ENCODE measurements at regions not wholly inside any gene's neighbourhood (a gene's known extent, or its start where the extent isn't known, plus 50 kb on each side); places are given as distances from the start of the nearest gene placed in this dataset.
"Not testable (repeated sequence)": the region's sequence is repeated elsewhere in the genome, so short reads cannot be mapped to it uniquely, and the experiment has no call there.

DNA sequence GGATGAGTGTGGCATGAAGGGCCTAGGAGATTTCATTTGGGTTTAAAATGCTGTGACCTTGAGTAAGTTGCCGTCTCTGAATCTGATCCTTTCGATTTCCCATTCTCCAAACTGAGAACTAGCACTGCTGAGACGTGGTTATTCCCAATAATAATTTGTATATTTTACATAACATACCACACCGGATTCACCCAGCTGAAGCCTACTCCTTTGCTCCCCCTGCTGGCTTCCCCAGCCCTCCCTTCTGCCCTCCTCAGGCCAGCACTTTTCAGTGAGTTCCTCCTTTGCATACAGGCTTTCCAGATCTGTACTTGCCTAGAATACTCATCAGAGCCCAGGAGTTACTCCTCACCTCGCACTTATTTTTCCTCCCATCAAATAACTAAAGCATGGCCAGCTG, 255.1 kb downstream of the OR4F29 start:
- TF ChIP-seq, protein P1, sequence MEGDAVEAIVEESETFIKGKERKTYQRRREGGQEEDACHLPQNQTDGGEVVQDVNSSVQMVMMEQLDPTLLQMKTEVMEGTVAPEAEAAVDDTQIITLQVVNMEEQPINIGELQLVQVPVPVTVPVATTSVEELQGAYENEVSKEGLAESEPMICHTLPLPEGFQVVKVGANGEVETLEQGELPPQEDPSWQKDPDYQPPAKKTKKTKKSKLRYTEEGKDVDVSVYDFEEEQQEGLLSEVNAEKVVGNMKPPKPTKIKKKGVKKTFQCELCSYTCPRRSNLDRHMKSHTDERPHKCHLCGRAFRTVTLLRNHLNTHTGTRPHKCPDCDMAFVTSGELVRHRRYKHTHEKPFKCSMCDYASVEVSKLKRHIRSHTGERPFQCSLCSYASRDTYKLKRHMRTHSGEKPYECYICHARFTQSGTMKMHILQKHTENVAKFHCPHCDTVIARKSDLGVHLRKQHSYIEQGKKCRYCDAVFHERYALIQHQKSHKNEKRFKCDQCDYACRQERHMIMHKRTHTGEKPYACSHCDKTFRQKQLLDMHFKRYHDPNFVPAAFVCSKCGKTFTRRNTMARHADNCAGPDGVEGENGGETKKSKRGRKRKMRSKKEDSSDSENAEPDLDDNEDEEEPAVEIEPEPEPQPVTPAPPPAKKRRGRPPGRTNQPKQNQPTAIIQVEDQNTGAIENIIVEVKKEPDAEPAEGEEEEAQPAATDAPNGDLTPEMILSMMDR (IDR thresholded peaks at IDR 0.05; ENCODE audit: poor library complexity, severe bottlenecking): not testable (repeated sequence)
- not testable (repeated sequence) for TF ChIP-seq POLR2AphosphoS5 (IDR thresholded peaks at IDR 0.05); EZH2 (IDR thresholded peaks at IDR 0.05; ENCODE audit: borderline replicate concordance, insufficient read depth, low read length, poor library complexity, severe bottlenecking); EP300 (conservative IDR thresholded peaks at IDR 0.05; ENCODE audit: poor library complexity, severe bottlenecking); SMC3 (conservative IDR thresholded peaks at IDR 0.05; ENCODE audit: poor library complexity)
- TF ChIP-seq, protein P2, sequence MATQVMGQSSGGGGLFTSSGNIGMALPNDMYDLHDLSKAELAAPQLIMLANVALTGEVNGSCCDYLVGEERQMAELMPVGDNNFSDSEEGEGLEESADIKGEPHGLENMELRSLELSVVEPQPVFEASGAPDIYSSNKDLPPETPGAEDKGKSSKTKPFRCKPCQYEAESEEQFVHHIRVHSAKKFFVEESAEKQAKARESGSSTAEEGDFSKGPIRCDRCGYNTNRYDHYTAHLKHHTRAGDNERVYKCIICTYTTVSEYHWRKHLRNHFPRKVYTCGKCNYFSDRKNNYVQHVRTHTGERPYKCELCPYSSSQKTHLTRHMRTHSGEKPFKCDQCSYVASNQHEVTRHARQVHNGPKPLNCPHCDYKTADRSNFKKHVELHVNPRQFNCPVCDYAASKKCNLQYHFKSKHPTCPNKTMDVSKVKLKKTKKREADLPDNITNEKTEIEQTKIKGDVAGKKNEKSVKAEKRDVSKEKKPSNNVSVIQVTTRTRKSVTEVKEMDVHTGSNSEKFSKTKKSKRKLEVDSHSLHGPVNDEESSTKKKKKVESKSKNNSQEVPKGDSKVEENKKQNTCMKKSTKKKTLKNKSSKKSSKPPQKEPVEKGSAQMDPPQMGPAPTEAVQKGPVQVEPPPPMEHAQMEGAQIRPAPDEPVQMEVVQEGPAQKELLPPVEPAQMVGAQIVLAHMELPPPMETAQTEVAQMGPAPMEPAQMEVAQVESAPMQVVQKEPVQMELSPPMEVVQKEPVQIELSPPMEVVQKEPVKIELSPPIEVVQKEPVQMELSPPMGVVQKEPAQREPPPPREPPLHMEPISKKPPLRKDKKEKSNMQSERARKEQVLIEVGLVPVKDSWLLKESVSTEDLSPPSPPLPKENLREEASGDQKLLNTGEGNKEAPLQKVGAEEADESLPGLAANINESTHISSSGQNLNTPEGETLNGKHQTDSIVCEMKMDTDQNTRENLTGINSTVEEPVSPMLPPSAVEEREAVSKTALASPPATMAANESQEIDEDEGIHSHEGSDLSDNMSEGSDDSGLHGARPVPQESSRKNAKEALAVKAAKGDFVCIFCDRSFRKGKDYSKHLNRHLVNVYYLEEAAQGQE (IDR thresholded peaks at IDR 0.05; ENCODE audit: borderline replicate concordance): not testable (repeated sequence)

Data from neural cell (in vitro differentiated cells).